ENCODE measurements at regions not wholly inside any gene's neighbourhood (a gene's known extent, or its start where the extent isn't known, plus 50 kb on each side); places are given as distances from the start of the nearest gene placed in this dataset.

DNA sequence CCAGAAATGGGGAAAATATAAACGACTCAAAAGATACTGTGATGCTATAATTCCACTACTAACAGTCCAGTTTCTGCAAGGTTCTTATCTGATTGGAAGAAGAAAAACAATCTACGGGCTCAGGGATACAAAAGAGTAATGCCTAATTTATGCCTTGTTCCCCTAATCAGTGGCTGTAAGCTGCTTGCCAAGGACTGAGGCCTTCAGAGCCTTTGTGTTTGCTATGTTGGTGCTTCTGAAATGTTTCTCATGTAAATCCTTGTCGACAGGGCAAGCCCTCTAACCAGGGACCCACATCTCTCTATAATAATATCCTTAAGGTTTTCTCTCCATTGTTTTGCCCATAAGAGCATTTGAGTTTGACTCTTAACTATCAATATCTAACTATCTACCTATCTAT, 89.7 kb upstream of the CLDN10 start:
- Histone ChIP-seq H3K27ac (ENCODE audit: low read depth in 1 of 2, low read length in 2 of 2) (no peak overlapping the region), H3K27me3 (ENCODE audit: control insufficient read depth in 4 of 4, insufficient read depth in 4 of 4, low read length in 3 of 4) (no peaks in the 10 kb centered on the region), H3K36me3 (ENCODE audit: control insufficient read depth in 4 of 4, insufficient read depth in 3 of 4, low read depth in 1 of 4, low read length in 3 of 4) (no peaks in the 10 kb centered on the region), H3K4me3 (ENCODE audit: low read depth in 1 of 3, low read length in 3 of 3) (no peak overlapping the region), H3K9me3 (ENCODE audit: control insufficient read depth in 4 of 4, low read length in 3 of 4) (peaks cover 0 to 5% (median 2%) of the 10 kb centered on the region in 4 donors), H3K4me1 (ENCODE audit: control insufficient read depth in 4 of 4, insufficient read depth in 4 of 4, low read length in 3 of 4) (no peaks in the 10 kb centered on the region), H3K9ac (ENCODE audit: low read depth in 1 of 2, low read length in 2 of 2) (no peak overlapping the region)
- TF ChIP-seq TAF1 (conservative IDR thresholded peaks at IDR 0.05) (no peak), FOXA2 (IDR thresholded peaks at IDR 0.05) (no peak), CTCF (IDR thresholded peaks at IDR 0.05; ENCODE audit: low read depth, low read length, missing input control) (no peak), RXRA (IDR thresholded peaks at IDR 0.05) (no peak), HNF4G (IDR thresholded peaks at IDR 0.05) (no peak), JUND (IDR thresholded peaks at IDR 0.05) (no peak), HNF4A (conservative IDR thresholded peaks at IDR 0.05) (no peak), GABPA (IDR thresholded peaks at IDR 0.05 in 1 of 2, conservative IDR thresholded peaks at IDR 0.05 in 1 of 2) (no peak), YY1 (IDR thresholded peaks at IDR 0.05) (no peak), FOXA1 (IDR thresholded peaks at IDR 0.05) (no peak)
- TF ChIP-seq, protein P1, sequence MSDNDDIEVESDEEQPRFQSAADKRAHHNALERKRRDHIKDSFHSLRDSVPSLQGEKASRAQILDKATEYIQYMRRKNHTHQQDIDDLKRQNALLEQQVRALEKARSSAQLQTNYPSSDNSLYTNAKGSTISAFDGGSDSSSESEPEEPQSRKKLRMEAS (IDR thresholded peaks at IDR 0.05), result no peak
- TF ChIP-seq, protein P2, sequence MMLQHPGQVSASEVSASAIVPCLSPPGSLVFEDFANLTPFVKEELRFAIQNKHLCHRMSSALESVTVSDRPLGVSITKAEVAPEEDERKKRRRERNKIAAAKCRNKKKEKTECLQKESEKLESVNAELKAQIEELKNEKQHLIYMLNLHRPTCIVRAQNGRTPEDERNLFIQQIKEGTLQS (IDR thresholded peaks at IDR 0.05), result no peak
- 58% methylated on average over 3 of the region's 3 CpGs for whole genome bisulfite sequencing
- DNase-seq (ENCODE audit: low spot score), result no peak

DNA sequence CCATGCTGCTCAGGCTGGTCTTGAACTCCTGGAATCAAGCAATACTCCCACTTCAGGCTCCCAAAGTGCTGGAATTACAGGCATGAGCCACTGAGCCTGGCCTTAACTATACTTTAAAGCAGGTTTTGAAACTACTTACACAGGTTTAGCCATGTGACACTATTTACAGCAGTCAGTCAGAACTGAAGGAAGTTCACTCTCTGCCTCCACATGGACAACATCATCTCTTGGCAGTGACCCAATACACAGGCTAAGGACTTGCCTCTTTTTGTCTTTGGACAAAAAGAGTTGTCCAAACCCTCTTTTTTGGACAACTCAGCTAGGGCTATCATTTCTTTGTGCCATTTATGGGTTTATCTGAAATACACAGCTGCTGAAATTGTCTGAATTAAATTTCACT, 89.0 kb upstream of the CLDN10 start:
- DNase-seq (ENCODE audit: low spot score), result no peak
- no peaks in the 10 kb centered on the region for H3K27me3 ChIP-seq (ENCODE audit: control insufficient read depth in 4 of 4, insufficient read depth in 4 of 4, low read length in 3 of 4)
- no peaks in the 10 kb centered on the region for H3K36me3 ChIP-seq (ENCODE audit: control insufficient read depth in 4 of 4, insufficient read depth in 3 of 4, low read depth in 1 of 4, low read length in 3 of 4)
- H3K27ac ChIP-seq (ENCODE audit: low read depth in 1 of 2, low read length in 2 of 2), result no peak overlapping the region
- H3K9me3 ChIP-seq (ENCODE audit: control insufficient read depth in 4 of 4, low read length in 3 of 4), result peaks cover 0 to 5% (median 2%) of the 10 kb centered on the region in 4 donors
- TF ChIP-seq, protein P2 (IDR thresholded peaks at IDR 0.05), result no peak
- TF ChIP-seq FOXA2 (IDR thresholded peaks at IDR 0.05) (no peak), JUND (IDR thresholded peaks at IDR 0.05) (no peak), FOXA1 (IDR thresholded peaks at IDR 0.05) (no peak), YY1 (IDR thresholded peaks at IDR 0.05) (no peak), HNF4A (conservative IDR thresholded peaks at IDR 0.05) (no peak), CTCF (IDR thresholded peaks at IDR 0.05; ENCODE audit: low read depth, low read length, missing input control) (no peak), GABPA (IDR thresholded peaks at IDR 0.05 in 1 of 2, conservative IDR thresholded peaks at IDR 0.05 in 1 of 2) (no peak), EGR1 (IDR thresholded peaks at IDR 0.05; ENCODE audit: low read depth in 2 of 2) (no peak), TAF1 (conservative IDR thresholded peaks at IDR 0.05) (no peak), NR2F2 (IDR thresholded peaks at IDR 0.05) (no peak), RAD21 (IDR thresholded peaks at IDR 0.05) (no peak)
- TF ChIP-seq, protein P3, sequence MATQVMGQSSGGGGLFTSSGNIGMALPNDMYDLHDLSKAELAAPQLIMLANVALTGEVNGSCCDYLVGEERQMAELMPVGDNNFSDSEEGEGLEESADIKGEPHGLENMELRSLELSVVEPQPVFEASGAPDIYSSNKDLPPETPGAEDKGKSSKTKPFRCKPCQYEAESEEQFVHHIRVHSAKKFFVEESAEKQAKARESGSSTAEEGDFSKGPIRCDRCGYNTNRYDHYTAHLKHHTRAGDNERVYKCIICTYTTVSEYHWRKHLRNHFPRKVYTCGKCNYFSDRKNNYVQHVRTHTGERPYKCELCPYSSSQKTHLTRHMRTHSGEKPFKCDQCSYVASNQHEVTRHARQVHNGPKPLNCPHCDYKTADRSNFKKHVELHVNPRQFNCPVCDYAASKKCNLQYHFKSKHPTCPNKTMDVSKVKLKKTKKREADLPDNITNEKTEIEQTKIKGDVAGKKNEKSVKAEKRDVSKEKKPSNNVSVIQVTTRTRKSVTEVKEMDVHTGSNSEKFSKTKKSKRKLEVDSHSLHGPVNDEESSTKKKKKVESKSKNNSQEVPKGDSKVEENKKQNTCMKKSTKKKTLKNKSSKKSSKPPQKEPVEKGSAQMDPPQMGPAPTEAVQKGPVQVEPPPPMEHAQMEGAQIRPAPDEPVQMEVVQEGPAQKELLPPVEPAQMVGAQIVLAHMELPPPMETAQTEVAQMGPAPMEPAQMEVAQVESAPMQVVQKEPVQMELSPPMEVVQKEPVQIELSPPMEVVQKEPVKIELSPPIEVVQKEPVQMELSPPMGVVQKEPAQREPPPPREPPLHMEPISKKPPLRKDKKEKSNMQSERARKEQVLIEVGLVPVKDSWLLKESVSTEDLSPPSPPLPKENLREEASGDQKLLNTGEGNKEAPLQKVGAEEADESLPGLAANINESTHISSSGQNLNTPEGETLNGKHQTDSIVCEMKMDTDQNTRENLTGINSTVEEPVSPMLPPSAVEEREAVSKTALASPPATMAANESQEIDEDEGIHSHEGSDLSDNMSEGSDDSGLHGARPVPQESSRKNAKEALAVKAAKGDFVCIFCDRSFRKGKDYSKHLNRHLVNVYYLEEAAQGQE (IDR thresholded peaks at IDR 0.05), result no peak
- TF ChIP-seq, protein P4, sequence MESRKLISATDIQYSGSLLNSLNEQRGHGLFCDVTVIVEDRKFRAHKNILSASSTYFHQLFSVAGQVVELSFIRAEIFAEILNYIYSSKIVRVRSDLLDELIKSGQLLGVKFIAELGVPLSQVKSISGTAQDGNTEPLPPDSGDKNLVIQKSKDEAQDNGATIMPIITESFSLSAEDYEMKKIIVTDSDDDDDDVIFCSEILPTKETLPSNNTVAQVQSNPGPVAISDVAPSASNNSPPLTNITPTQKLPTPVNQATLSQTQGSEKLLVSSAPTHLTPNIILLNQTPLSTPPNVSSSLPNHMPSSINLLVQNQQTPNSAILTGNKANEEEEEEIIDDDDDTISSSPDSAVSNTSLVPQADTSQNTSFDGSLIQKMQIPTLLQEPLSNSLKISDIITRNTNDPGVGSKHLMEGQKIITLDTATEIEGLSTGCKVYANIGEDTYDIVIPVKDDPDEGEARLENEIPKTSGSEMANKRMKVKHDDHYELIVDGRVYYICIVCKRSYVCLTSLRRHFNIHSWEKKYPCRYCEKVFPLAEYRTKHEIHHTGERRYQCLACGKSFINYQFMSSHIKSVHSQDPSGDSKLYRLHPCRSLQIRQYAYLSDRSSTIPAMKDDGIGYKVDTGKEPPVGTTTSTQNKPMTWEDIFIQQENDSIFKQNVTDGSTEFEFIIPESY (IDR thresholded peaks at IDR 0.05), result no peak
- no peaks in the 10 kb centered on the region for H3K4me1 ChIP-seq (ENCODE audit: control insufficient read depth in 4 of 4, insufficient read depth in 4 of 4, low read length in 3 of 4)
- H3K4me3 ChIP-seq (ENCODE audit: low read depth in 1 of 3, low read length in 3 of 3), result no peak overlapping the region
- no peak overlapping the region for H3K9ac ChIP-seq (ENCODE audit: low read depth in 1 of 2, low read length in 2 of 2)

Measured in liver (tissue), 8 donors.